Omental fat pad (tissue), 1 donor: ENCODE measurements at regions not wholly inside any gene's neighbourhood (a gene's known extent, or its start where the extent isn't known, plus 50 kb on each side); places are given as distances from the start of the nearest gene placed in this dataset.
A peak's percentile ranks its signal among the peaks of the same experiment; 100 is the strongest.
"Not testable (repeated sequence)": the region's sequence is repeated elsewhere in the genome, so short reads cannot be mapped to it uniquely, and the experiment has no call there.

Experiments
- ATAC-seq: fragments of 150-250 bp; one replicate; pipeline ENCODE4 v1.9.1; 2016; ENCODE audit warnings: mild to moderate bottlenecking, moderate library complexity; ENCODE audit not compliant: low FRiP score
- DNase-seq: peaks from one replicate; pipeline ENCODE4 v3.0.0-alpha.2; 2019; ENCODE audit warnings: low spot score

DNA sequence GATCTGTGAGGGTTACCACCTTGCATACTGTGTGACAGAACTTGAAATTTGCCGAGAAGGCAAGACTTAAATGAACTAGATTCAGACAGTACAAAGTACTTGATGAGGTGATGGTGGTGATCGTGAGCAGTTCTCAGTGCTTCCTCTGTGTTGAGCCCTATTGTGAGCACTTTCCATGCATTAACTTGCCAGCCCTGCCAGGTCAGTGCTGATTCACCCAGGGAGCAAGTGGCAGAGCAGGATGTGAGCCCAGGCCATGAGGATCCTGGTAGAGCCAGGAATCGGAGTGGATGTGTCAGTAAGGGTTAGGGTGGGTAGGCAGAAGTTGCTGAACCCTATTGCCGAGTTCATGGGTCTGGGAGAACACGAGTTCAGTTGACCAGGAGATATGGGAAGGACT, 4545.7 kb upstream of the TPTE start:
- ATAC-seq, DNase-seq: not testable (repeated sequence)

DNA sequence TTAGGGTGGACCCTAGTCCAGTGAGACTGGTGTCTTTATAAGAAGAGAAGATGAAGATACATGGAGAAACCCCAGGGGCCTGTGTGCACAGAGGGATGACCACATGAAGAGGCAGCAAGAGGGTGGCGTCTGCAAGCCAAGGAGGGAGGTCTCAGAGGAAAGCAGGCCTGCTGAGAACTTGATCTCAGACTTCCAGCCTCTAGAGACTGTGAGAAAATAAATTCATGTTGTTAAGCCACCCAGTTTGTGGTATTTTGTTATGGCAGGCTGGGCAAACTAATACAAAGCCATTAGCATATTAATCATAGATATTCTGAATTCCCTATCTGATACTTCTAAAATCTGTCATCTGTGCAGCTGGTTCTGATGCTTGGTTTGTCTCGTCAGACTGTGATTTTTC, 4523.8 kb upstream of the TPTE start:
- not testable (repeated sequence) for DNase-seq

DNA sequence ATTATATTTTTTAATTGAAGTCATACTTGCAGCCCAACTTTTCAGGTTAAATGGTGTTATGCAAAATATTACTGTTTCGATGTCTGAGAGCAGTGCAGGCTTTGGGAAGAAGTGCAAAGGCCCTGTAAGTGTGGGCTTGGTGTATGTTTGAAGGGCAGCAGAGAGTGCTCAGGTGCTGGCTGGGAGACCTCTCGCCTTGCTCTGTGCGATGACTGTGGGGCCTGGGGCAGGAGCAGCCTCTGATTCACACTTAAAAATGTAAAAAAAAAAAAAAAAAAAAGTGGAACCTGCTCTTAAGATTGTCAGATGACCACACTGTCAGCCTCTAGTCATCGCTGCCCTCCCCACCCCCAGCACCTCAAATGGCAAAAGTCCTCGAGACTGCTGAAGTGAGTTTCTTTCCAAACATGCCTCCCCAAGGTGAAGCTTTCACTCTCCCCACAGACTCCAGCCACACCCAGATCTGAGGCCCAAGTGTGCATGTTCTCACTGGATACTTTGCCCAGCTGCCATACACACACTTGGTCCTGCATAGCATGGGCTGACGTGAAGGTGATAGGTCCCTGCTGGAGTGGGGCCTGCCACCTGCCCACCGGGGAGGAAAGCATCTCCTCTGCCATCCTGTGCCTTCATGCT, 4505.8 kb upstream of the TPTE start:
- ATAC-seq, DNase-seq: not testable (repeated sequence)

More for the DNA sequence above, 4523.8 kb upstream of the TPTE start:
- not testable (repeated sequence) for ATAC-seq

DNA sequence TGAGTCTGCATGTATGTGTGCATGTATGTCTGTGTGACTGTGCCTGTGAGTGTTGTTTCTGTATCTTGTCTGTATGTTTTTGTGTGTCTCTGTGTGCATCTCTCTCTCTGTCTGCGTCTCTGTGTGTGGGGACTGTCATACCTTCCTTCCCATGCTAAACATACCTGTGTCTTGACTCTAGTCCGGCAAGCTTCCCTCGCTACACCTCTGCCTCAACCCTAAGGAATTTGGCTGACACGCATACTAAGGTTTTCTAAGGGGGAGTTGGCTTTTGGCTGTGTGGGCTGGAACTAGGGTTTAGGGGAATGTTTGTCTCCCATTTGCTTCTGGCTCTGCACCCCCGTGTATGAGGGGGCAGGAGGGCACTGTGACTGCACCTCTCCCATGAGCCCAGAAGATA, 4500.9 kb upstream of the TPTE start:
- ATAC-seq: peak; percentile 41
- not testable (repeated sequence) for DNase-seq

DNA sequence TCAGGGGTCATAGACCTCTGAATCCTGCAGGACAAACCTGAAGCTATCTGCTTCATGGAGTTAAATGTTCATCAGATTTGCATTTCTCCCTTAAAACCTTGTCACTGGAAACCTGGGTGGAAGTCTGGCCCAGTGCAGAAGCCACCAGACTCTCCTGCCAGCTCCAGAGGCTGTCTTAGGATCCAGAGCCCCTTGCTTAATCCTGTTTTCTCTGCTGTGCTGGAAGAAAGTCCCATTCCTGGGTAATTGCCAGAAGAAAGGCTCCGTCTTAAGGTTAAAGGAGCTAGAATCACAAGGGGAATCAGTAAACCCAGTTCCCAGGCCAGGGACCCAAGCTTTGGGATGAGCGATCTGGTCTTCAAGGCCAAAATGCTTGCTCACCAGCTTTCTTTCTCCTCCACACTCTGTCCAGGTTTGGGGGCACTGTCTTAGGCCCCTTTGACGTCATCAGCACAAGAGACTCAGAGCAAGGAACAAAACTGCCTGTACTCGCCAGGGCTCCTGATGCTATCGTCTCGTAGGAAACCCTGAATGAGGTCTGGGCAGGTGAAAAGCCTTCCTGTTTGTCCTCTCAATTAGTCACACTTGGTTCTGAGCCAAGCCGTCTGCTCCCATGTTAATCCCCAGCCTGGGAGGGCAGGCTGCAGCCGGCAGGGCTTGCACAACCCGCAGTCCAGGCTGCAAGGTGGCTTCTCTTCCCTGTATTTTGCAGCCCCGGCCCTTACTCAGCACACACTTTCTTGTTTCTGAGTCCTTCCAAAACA, 4500.2 kb upstream of the TPTE start:
- ATAC-seq: peak; percentile 80
- not testable (repeated sequence) for DNase-seq

DNA sequence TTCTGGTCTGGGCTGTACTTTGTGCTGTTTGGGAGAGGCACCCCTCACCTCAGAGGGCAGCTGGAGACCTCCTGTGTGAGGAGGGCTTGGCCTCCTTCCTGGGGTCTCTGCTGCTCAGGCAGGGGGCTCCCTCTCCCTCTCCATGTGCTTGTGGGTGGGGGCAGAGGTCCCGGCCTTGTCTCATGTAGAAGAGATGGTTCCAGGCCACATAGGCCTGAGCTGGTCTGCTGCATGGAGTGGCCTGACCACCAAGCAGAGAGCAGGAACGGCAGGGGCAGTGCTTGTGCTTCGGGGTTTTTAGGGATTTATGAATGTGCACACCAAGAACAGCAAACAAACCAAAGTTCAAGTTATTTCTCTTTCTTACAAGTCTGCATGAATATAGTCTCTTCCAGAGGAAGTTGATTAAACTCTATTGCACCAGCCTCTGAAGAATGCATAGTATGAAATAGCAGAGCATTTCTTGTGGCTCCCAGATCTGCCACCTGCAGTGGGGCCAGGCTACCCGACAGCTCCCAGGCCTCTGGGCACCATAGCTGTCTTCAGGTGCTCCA, 4499.6 kb upstream of the TPTE start:
- ATAC-seq, DNase-seq: not testable (repeated sequence)

DNA sequence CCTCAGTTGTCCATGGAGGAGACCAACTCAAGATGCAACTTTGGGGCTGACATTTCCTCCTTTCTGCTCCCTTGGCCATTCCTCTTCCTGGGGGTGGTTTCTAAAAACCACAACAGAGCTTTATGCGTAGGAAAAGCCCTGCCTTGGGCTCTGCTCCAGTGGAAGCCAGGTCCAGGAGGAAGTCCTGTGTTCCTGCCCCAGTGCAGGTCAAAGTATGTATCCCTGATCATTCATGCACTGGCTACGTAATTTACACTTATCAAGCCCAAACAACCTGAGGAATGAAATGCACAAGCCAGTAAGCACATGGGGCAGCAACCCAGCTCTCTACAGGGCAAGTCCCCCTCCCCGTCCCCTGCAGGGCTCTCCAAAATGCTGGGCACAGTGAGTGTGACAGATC, 4498.1 kb upstream of the TPTE start:
- not testable (repeated sequence) for DNase-seq, ATAC-seq

DNA sequence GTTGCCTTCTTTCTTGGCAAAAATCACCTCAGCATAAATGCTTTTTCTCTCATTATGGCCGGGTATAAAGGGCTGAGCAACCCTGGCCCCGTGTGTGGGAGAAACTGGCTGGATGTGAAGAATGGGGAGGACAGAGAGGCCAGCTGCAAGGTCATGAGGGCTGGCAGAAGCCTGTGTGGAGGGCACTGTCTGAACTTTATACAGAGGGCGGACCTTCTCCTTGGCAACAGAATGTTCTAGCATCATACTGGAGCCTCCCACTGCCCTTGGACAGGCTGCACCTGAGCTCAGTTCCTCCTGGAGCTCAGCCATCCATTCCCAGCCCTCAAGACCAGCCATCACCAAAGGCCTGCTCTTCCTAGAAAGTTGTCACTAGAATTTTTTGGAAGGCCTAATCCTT, 4496.2 kb upstream of the TPTE start:
- not testable (repeated sequence) for DNase-seq, ATAC-seq

DNA sequence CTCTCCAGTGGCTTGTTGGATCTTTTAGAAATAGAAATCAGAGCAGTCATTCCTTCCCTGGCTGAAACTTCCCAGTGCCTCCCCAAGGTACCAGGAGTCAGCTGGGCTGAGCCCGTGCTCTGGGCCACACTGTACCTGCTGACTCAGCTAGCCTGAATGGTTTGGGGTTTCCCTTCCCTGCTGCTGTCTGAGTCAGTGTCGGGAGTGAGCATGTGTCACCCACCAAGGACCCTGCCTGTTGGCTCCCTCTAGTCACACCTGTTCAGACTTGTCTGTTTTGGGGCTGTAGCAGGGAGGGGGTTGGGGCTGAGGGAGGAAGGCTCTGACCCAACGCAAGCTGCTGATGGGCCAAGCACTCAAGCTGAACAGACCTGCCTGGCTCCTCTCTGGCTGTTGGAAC, 4493.9 kb upstream of the TPTE start:
- not testable (repeated sequence) for DNase-seq
- peak; percentile 86 for ATAC-seq

DNA sequence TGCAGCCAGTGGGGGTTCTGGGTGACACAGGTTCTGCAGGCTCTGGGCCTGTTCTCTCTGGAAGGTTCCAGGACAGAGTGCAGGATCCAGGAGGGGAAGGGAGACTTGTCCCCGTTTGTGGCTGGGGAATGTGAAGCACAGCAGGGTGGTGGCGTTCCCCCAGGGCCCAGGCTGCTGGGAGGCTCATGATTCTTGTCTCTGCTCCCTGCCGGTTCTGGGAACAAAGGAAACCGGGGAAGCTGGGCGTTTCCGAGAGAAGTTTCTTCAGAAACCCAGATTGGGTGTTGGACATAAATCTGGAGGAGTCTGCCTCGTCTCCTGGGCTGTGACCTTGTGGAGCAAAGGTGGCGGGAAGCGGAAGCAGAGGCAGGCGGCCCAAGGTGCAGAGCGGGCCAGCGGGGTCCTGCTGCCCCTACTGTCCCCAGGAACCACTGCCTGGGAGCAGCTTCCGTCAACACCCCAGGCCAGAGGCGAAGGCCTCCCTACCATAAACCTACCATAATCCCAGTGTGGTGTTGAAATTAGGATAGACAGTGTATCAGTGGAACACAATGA, 4487.2 kb upstream of the TPTE start:
- not testable (repeated sequence) for DNase-seq, ATAC-seq

DNA sequence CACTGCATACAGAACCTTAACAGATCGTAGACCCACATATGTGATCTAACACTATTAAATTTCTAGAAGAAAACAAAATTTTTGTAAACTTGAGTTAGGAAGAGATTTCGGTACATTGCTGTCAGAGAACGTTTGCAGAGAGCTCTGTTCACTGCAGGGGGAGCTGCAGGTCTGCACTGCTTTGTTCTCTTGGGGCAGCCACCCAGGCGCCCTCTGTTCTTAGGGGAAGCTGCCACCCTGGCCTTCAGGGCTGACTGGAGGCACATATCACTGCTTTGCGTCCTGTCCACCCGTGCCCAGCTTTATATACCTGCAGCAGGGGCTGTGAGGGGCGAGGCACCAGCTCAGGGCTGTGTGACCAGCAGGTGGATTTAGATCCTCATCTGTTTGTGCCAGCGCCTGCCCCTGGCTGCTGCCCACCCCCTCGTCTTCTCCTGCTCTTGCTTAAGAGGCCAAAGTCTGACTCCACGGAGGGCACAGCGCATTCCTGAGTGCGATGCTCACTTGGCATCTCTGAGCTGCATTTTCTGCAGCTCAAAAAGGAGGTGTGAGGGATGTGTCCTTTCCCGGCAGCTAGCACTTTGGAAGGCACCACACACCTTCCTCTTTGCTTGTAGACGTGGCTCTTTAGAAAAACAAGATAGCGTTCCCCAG, 4486.4 kb upstream of the TPTE start:
- not testable (repeated sequence) for DNase-seq
- ATAC-seq: peak; percentile 84

DNA sequence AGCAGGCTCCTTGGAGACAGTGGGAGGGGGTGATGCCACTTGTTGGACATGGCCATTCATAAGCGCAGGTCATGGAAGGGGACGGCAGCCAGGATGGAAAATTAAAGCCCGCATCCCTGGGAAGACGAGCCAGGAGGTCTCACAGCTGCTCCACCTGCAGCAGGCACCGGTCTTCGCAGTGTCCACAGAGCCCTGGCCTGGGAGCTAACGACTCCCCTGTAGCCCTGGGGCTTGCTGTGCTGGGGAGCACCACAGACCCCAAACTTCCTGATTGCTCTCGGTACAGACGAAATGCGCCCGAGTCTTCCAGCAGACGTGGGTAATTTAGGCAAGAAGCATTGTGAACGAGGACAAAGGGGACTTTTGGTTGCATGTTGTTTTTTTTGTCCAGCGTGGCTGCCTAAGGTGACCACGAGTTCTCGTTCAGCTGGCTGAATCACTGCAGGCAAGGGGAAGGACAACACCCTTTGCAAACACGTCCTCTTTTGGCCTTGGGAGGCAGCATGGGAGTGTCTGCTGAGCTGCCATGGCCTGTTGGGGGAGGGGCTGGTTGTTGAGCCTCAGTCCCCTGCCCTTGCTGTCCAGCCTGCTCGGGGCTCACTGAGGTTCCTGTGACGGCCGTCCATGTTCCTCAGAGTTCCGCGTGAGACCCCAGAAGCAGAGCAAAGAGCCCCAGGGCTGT, 4485.8 kb upstream of the TPTE start:
- peak; percentile 69 for ATAC-seq
- DNase-seq: not testable (repeated sequence)

DNA sequence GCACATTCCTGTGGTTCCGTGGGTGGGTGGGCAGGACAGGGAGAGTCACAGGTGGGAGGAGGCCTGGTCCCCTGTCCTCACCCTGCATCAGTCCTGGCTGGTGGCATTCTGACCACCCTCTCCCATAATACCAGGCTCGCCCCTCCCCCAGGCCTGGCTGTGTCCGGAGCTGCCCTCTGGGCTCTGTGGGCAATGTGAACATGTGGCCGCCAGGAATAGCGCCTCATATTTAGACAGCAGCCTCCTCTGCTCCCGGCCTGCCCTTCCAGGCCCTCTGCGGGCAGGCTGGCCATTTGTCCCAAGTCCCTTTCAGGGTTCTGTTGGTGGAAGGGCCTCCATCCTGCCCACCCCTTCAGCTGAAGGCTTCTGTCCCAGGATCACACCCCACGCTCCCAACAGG, 4482.2 kb upstream of the TPTE start:
- ATAC-seq, DNase-seq: not testable (repeated sequence)

DNA sequence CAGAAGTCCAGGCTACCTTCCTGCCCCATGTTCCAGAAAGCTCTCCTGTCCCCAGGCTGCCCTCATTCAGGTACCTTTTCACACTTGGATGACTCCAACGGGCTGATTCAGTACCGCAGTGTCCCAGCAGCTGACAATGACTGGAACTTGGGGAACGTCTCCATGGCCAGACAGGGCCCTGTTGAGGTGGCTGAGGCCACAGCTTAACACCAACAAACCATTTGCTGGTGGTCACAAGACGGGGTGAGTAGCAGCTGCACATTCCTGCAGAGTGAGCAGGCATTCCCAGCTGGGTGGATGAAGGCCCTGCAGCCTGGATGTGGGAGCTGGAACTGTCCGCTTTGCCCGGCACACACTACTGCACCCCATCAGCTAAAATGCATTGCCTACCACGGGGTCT, 4481.3 kb upstream of the TPTE start:
- not testable (repeated sequence) for ATAC-seq, DNase-seq

DNA sequence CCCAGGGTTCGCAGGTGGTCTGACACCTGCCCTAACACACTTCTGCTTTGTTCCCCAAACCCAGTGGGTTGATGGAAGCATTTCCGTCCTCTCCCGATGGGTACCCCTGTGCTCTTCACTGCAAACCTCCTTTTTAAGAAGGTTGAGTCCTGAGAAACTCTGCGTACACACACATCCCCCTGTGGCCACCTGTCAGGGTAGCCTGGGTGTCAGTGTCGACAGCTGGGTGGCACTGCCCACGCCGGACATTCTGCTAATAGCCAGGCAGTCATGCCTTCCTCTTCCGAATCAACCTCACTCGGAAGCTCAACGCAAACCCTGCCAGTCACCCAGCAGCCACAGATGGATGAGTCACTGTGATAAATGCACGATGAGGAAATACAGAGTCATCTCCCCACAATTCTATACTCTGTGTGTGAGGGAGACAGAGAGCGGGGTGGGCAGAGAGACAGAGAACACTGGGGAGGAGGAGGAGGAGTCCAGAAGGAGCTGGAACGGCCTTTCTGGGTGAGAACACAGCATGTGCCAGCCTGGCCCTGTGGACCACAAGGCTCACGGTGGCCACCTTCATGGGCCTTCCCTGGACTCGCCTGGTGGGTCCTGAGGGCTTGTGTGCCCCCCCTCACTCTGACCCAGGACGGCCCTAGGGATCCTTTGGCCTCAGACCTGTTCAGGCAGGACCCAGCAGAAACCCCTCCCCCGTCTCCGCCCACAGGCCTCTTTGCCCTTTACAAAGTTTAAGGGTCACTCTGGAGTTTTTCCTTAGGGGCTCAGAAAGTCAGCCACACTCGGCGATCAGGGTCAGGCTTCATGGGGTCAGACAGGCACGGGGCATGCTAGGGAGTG, 4477.7 kb upstream of the TPTE start:
- peak; percentile 93 for ATAC-seq

DNA sequence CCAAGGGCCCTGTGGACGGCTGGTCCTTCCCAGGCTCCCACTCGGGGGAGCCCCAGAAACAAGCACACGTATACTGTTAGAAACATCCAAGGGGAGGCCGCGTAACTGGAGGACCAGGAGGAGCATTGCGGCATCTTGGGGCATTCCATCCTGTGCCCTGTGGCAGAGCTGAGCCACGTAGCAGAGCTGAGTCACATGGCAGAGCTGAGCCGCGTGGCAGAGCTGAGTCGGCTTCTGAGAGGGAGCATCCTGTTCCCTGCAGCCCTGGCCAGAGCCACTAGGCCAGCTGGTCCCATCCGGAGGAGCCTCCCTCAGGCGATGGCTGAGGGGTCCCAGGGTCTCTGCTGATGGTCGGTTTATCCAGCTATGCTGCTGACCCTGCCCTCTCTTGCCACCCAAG, 4476.7 kb upstream of the TPTE start:
- not testable (repeated sequence) for ATAC-seq, DNase-seq

More for the DNA sequence above, 4477.7 kb upstream of the TPTE start:
- DNase-seq: not testable (repeated sequence)

DNA sequence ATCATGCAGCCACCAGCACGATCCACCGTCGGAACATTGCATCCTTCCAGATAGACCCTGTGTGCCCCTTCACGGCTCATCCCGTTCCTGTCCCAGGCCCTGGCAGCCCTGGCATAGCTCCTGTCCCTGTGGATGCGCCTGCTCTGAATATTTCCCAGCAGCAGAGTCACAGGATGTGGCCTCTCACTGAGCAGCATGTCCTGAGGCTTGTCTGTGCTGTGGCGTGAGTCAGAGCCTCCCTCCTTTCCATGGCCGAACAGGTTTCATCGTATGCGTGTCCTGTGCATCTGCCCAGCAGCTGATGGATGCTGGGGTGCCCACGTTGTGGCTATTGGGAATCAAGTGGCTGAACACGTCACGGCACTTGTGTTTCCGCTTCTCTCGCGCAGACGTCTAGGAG, 4471.5 kb upstream of the TPTE start:
- DNase-seq, ATAC-seq: not testable (repeated sequence)

DNA sequence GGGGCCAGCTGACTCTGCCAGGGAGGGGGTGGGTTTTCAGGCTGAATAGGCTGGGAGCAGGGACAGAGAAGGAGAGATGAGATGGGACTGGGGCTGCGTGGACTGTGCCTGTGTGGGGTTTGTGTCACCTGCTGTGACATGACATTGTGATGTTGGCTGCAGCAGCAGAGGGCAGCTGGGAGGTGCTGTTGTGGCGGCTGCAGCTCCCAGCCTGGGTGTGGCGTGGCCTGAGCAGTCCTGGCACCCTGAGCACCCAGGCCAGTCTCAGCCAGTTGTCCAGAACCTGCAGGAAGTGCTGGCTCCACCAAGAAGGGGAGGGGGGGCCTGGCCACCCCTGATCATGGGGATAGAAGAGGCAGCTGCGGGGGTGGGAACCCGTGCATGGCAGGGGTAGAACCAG, 4469.3 kb upstream of the TPTE start:
- not testable (repeated sequence) for ATAC-seq, DNase-seq
